ENCODE measurements at regions not wholly inside any gene's neighbourhood (a gene's known extent, or its start where the extent isn't known, plus 50 kb on each side); places are given as distances from the start of the nearest gene placed in this dataset.

DNA sequence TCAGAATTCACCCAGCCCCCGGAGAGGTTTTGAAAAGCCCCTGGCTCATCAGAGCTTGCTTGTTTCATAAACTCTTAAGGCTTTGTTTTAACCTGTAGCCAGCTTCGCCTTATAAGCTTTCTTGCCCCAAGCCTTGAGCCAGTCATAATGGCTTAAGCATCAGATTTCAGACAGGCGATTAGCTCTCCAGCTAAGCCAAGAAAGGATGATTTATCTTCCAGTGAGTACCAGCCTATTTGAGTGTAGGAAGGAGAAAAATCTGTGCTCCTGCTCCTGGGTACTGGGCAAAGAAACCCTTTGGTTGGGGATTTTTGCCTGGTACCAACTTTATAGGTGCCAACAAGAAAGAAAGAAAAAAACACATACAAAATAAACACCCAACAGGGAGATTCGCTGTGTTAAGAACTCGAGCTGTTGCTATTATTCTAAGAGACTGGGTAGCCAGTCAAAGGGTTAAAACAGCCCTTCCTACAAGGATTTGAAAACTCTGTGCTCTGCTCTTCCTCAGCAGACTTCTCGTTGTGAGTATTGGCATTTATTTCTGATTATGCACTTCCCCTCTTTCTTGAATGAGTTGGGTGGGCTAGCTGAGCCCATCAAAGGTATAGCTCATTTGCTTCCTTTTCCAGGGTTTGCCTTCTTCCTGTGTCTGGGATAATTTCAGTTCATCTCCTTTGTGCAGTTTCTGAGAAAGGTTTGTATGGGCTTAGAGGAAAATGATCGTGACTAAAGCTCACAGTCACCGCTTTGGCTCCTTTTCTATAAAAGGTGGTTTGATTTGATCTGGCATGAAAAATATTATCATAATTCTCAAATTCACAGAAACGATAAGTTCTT lies 157.2 kb upstream of the DMRT1 start:
- TF ChIP-seq POLR2A (IDR thresholded peaks at IDR 0.05; ENCODE audit: low read depth, low read length) (no peak), POLR2AphosphoS5 (IDR thresholded peaks at IDR 0.05; ENCODE audit: low read depth, low read length) (no peak)
